PC-3 (cell line): ENCODE measurements at regions not wholly inside any gene's neighbourhood (a gene's known extent, or its start where the extent isn't known, plus 50 kb on each side); places are given as distances from the start of the nearest gene placed in this dataset.

Experiments used
- ATAC-seq: fragments of 200-7000 bp; cut with Tn5 transposase; 2 replicates; pipeline ENCODE4 v1.9.1; 2020; ENCODE audit warnings: mild to moderate bottlenecking, moderate library complexity
- BruUV-seq: library from RNA; stranded (reverse); fragments of 400-500 nt; replicated peaks from 2 replicates; lab custom pipeline; 2021; lab: Mats Ljungman, UMichigan
- CTCF ChIA-PET: fragments of 300-600 bp; sonication (Branson Sonifier 250); formaldehyde crosslinking; loops from one replicate; lab custom pipeline; 2022; ENCODE audit warnings: antibody characterized with exemption; lab: Charles Lee
- POLR2A ChIA-PET: fragments of 300-600 bp; sonication (Branson Sonifier 250); formaldehyde crosslinking; loops from one replicate; lab custom pipeline; 2022; ENCODE audit warnings: antibody characterized with exemption; ENCODE audit not compliant: unreplicated experiment; lab: Charles Lee
- DNase-seq: peaks from one replicate; pipeline ENCODE4 v3.0.0-alpha.2; 2015
- H2AFZ ChIP-seq: fragments of 300-600 bp; sonication (generic); 2 replicates; pipeline ENCODE4 v1.6.0; 2016; ENCODE audit warnings: antibody characterized with exemption, low read length
- H3F3A ChIP-seq: fragments of 300-600 bp; sonication (generic); one replicate; pipeline ENCODE4 v1.6.0; 2017; ENCODE audit warnings: antibody characterized with exemption, low read length, control low read depth, mild to moderate bottlenecking; ENCODE audit not compliant: unreplicated experiment
- H3K27ac ChIP-seq: fragments of 300-600 bp; sonication (generic); 2 replicates; pipeline ENCODE4 v1.5.1; 2016; ENCODE audit warnings: mild to moderate bottlenecking, low read length
- H3K27me3 ChIP-seq: fragments of 300-600 bp; sonication (generic); 2 replicates; pipeline ENCODE4 v1.6.1; 2016; ENCODE audit warnings: low read length, mixed read lengths
- H3K36me3 ChIP-seq: fragments of 300-600 bp; sonication (generic); 2 replicates; pipeline ENCODE4 v1.6.1; 2016; ENCODE audit warnings: low read depth, mixed run types, low read length, mixed read lengths
- H3K4me1 ChIP-seq: fragments of 300-600 bp; sonication (generic); 2 replicates; pipeline ENCODE4 v1.5.1; 2016; ENCODE audit warnings: low read length; ENCODE audit not compliant: insufficient read depth
- H3K4me2 ChIP-seq: fragments of 300-600 bp; sonication (generic); 2 replicates; pipeline ENCODE4 v1.6.0; 2016; ENCODE audit warnings: low read length
- H3K4me3 ChIP-seq: fragments of 300-600 bp; sonication (generic); 2 replicates; pipeline ENCODE4 v1.5.1; 2016; ENCODE audit warnings: mild to moderate bottlenecking, low read length, mixed read lengths
- H3K79me2 ChIP-seq: fragments of 300-600 bp; sonication (generic); 2 replicates; pipeline ENCODE4 v1.6.1; 2017; ENCODE audit warnings: low read length, mixed read lengths
- H3K9ac ChIP-seq: fragments of 300-600 bp; sonication (generic); 2 replicates; pipeline ENCODE4 v1.6.0; 2016; ENCODE audit warnings: mild to moderate bottlenecking, low read length
- H3K9me2 ChIP-seq: fragments of 300-600 bp; sonication (generic); replicated peaks from 2 replicates; pipeline ENCODE4 v1.6.1; 2016; ENCODE audit warnings: mixed run types, low read length, mixed read lengths
- H3K9me3 ChIP-seq: fragments of 300-600 bp; sonication (generic); 2 replicates; pipeline ENCODE4 v1.6.1; 2016; ENCODE audit warnings: low read length, mixed read lengths
- H4K20me1 ChIP-seq: fragments of 300-600 bp; sonication (generic); 2 replicates; pipeline ENCODE4 v1.6.1; 2016; ENCODE audit warnings: low read length, mixed read lengths
- CTCF ChIP-seq: fragments of 300-600 bp; sonication (generic); conservative IDR thresholded peaks from 2 replicates; pipeline ENCODE4 v1.5.1; 2017; ENCODE audit warnings: antibody characterized with exemption, low read depth, mild to moderate bottlenecking, low read length
- EZH2 ChIP-seq: fragments of 300-600 bp; sonication (generic); IDR thresholded peaks from one replicate; pipeline ENCODE4 v1.6.1; 2017; ENCODE audit warnings: antibody characterized with exemption, mild to moderate bottlenecking, low read length; ENCODE audit not compliant: unreplicated experiment
- EZH2phosphoT487 ChIP-seq: fragments of 300-600 bp; sonication (generic); IDR thresholded peaks from 2 replicates; pipeline ENCODE4 v1.6.1; 2018; ENCODE audit warnings: mild to moderate bottlenecking, antibody characterized with exemption, low read length, borderline replicate concordance
- intact Hi-C: fragments of 100-400 bp; cut with micrococcal nuclease; formaldehyde crosslinking; loops from 2 replicates; pipeline ENCODE4 v1.9.0; 2023

- H3K4me2 ChIP-seq: no peak overlapping the region
Measured at GRCh38 chr2:160721089-160722040, 227.8 kb upstream of the RBMS1 start.

GRCh38 chr2:160726046-160726445 lies 232.4 kb upstream of the RBMS1 start:
- H3F3A ChIP-seq: no peaks in the 10 kb centered on the region
- BruUV-seq: no TSS peak
- H3K27ac ChIP-seq: no peak overlapping the region
- no peaks in the 10 kb centered on the region for H3K79me2 ChIP-seq
- CTCF ChIA-PET: no interaction called here
- no peaks in the 10 kb centered on the region for H3K9me3 ChIP-seq
- no peak overlapping the region for H3K9ac ChIP-seq
- H2AFZ ChIP-seq: no peak overlapping the region
- ATAC-seq (no peak), DNase-seq (no peak)
- H4K20me1 ChIP-seq: no peaks in the 10 kb centered on the region
- no peaks in the 10 kb centered on the region for H3K36me3 ChIP-seq
- no peaks in the 10 kb centered on the region for H3K9me2 ChIP-seq
- TF ChIP-seq EZH2phosphoT487 (no peak), CTCF (no peak), EZH2 (no peak)
- H3K4me1 ChIP-seq: no peaks in the 10 kb centered on the region
- POLR2A ChIA-PET: no interaction called here
- H3K4me3 ChIP-seq: no peak overlapping the region
- no peak overlapping the region for H3K4me2 ChIP-seq
- intact Hi-C loops: no loop called here
- H3K27me3 ChIP-seq: no peaks in the 10 kb centered on the region

More at GRCh38 chr2:160721089-160722040, 227.8 kb upstream of the RBMS1 start:
- ChIA-PET POLR2A (no interaction called here), CTCF (no interaction called here)
- Histone ChIP-seq H3F3A (no peaks in the 10 kb centered on the region), H2AFZ (no peak overlapping the region), H3K9me2 (no peaks in the 10 kb centered on the region), H3K9me3 (no peaks in the 10 kb centered on the region), H4K20me1 (no peaks in the 10 kb centered on the region), H3K9ac (no peak overlapping the region), H3K36me3 (no peaks in the 10 kb centered on the region), H3K27ac (no peak overlapping the region), H3K4me1 (peaks cover 21% of the 10 kb centered on the region), H3K4me3 (no peak overlapping the region), H3K27me3 (no peaks in the 10 kb centered on the region), H3K79me2 (no peaks in the 10 kb centered on the region)
- ATAC-seq: no peak
- DNase-seq: no peak
- TF ChIP-seq CTCF: no peak
- no peak for TF ChIP-seq EZH2phosphoT487
- no peak for TF ChIP-seq EZH2
- BruUV-seq: no TSS peak
- intact Hi-C loops: no loop called here
